Heart right ventricle (tissue), 16 donors: ENCODE measurements at regions not wholly inside any gene's neighbourhood (a gene's known extent, or its start where the extent isn't known, plus 50 kb on each side); places are given as distances from the start of the nearest gene placed in this dataset.

Experiments used
- ATAC-seq, 8 donors: fragments of 200-7000 bp; cut with Tn5 transposase; one replicate each; pipeline ENCODE4 v1.9.1; 2020; ENCODE audit warnings: mild to moderate bottlenecking in 8 of 8, moderate library complexity in 8 of 8, moderate number of reproducible peaks in 1 of 8
- DNase-seq, 2 donors: peaks; one replicate each; pipeline ENCODE4 v3.0.0-alpha.2; 2020
- H3K27ac ChIP-seq, 10 donors: fragments of 200-600 bp; sonication (generic) in 2 of 10; one replicate each; pipeline versions ENCODE4 v1.5.0 to v1.8.0; 2020 to 2022; ENCODE audit warnings: mild to moderate bottlenecking in 3 of 10
- H3K27me3 ChIP-seq, 7 donors: fragments of 200-600 bp; one replicate each; pipeline ENCODE4 v1.8.0; 2021 to 2022; ENCODE audit warnings: mild to moderate bottlenecking in 2 of 7
- H3K36me3 ChIP-seq, 9 donors: fragments of 200-600 bp; sonication (generic) in 1 of 9; one replicate each; pipeline versions ENCODE4 v1.5.0 to v1.8.0; 2020 to 2022; ENCODE audit warnings: mild to moderate bottlenecking in 2 of 9
- H3K4me1 ChIP-seq, 9 donors: fragments of 200-600 bp; sonication (generic) in 1 of 9; one replicate each; pipeline versions ENCODE4 v1.5.0 to v1.8.0; 2020 to 2022; ENCODE audit warnings: mild to moderate bottlenecking in 4 of 9
- H3K4me3 ChIP-seq, 10 donors: fragments of 200-600 bp; sonication (generic) in 2 of 10; one replicate each; pipeline versions ENCODE4 v1.5.0 to v1.8.0; 2020 to 2022; ENCODE audit warnings: mild to moderate bottlenecking in 7 of 10, moderate library complexity in 2 of 10
- H3K9me3 ChIP-seq, 11 donors: fragments of 200-600 bp in 10 of 11; sonication (generic) in 2 of 11; one replicate each; pipeline versions ENCODE4 v1.5.0 to v1.8.0; 2013 to 2022; ENCODE audit warnings: mild to moderate bottlenecking in 2 of 11, control low read depth in 1 of 11, moderate library complexity in 1 of 11
- CTCF ChIP-seq, 9 donors: fragments of 200-600 bp; sonication (generic) in 2 of 9; IDR thresholded peaks; one replicate each; pipeline versions ENCODE4 v1.5.0 to v1.8.0; 2021 to 2022; ENCODE audit warnings: antibody characterized with exemption in 9 of 9, mild to moderate bottlenecking in 5 of 9, moderate library complexity in 1 of 9
- WGBS, 2 donors: extraction: QIAGEN DNeasy Blood & Tissue Kit; methylation state at CpG; one replicate each; pipeline ENCODE4 v1.1.7; 2013; ENCODE audit warnings: inconsistent platforms in 1 of 2; 5-methylcytosine and 5-hydroxymethylcytosine counted together
- intact Hi-C, 10 donors: fragments of 100-400 bp; cut with DNase I; formaldehyde crosslinking; loops; one replicate each; pipeline versions ENCODE4 v1.11.1 to v1.14.2; 2022
- donor health status: Arrhythmogenic right ventricular cardiomyopathy.
- donor health status: ischemic (EF 13 %, LVEDD 7.1; RV severe dilation, severe dysfunction).
- donor health status: healthy with polysubstance abuse.
- donor health status: DM: no; HTN: yes; CAD: no.
- donor health status: DM: no; HTN: no; CAD: no.
- donor health status: ischemic (EF 25% LVEDD 6.9; RV normal size, moderate dysfunction).
- donor health status: ischemic (EF 25% LVEDD 5.7; RV mildly dilated, moderate dysfunction).
- donor health status: healthy.
- donor health status: DM: yes; HTN: yes; CAD: no.
- donor health status: Ischemic cardiomyopathy.
- donor health status: ischemic (EF 35%, LVEDD 5.7; RV mildly dilated, moderate dysfunction).
- donor health status: nonischemic (EF 11% LVEDD 7.7; RV severe dilation, severe dysfunction).
- donor health status: DM: yes; HTN: yes; CAD: no.
- donor health status: PGD.
- donor health status: ischemic (EF 29% LVEDD 5.4; RV normal size, mild dysfunction).
- donor health status: nonischemic (EF 23%, LVEDD 6.1; RV moderate dilation, normal function).

GRCh38 chr6:165222315-165223025, 86.9 kb downstream of the C6orf118 start:
- Histone ChIP-seq H3K4me1 (peaks cover 0 to 7% (median 0%) of the 10 kb centered on the region in 9 donors), H3K9me3 (no peaks in the 10 kb centered on the region), H3K27me3 (no peaks in the 10 kb centered on the region), H3K4me3 (no peak overlapping the region), H3K36me3 (no peaks in the 10 kb centered on the region), H3K27ac (no peak overlapping the region)
- 84 to 96% methylated on average over 5 of the region's 5 CpGs for WGBS, 2 donors
- no peak for DNase-seq
- TF ChIP-seq CTCF (IDR thresholded peaks at IDR 0.05), result no peak
- ATAC-seq, result no peak
- intact Hi-C loops, result no loop called here

GRCh38 chr6:165220045-165220444, 89.4 kb downstream of the C6orf118 start:
- Histone ChIP-seq H3K36me3 (no peaks in the 10 kb centered on the region), H3K27ac (no peak overlapping the region), H3K9me3 (peaks cover 0 to 4% (median 0%) of the 10 kb centered on the region in 11 donors), H3K27me3 (no peaks in the 10 kb centered on the region), H3K4me1 (peaks cover 0 to 7% (median 0%) of the 10 kb centered on the region in 9 donors), H3K4me3 (no peak overlapping the region)
- no peak for TF ChIP-seq CTCF (IDR thresholded peaks at IDR 0.05)
- ATAC-seq (no peak), DNase-seq (no peak)
- 32 to 36% methylated on average over 5 of the region's 5 CpGs for WGBS, 2 donors
- intact Hi-C loops, result no loop called here

- WGBS, 2 donors, result 55 to 60% methylated on average over 4 of the region's 4 CpGs
- intact Hi-C loops, result no loop called here
- no peak overlapping the region for H3K27ac ChIP-seq
- DNase-seq (no peak), ATAC-seq (no peak)
- no peaks in the 10 kb centered on the region for H3K36me3 ChIP-seq
- no peak for TF ChIP-seq CTCF (IDR thresholded peaks at IDR 0.05)
- H3K4me1 ChIP-seq, result peaks cover 0 to 7% (median 0%) of the 10 kb centered on the region in 9 donors
- no peak overlapping the region for H3K4me3 ChIP-seq
- H3K27me3 ChIP-seq, result no peaks in the 10 kb centered on the region
- H3K9me3 ChIP-seq, result peaks cover 0 to 6% (median 0%) of the 10 kb centered on the region in 11 donors
These were observed 89.8 kb downstream of the C6orf118 start for GRCh38 chr6:165219629-165220028.

GRCh38 chr6:165218829-165219228, 90.6 kb downstream of the C6orf118 start:
- Histone ChIP-seq H3K27ac (no peak overlapping the region), H3K27me3 (no peaks in the 10 kb centered on the region), H3K4me3 (no peak overlapping the region), H3K36me3 (no peaks in the 10 kb centered on the region), H3K4me1 (peaks cover 0 to 7% (median 0%) of the 10 kb centered on the region in 9 donors), H3K9me3 (peaks cover 0 to 6% (median 0%) of the 10 kb centered on the region in 11 donors)
- WGBS, 2 donors, result 54 to 55% methylated on average over 3 of the region's 3 CpGs
- DNase-seq, result no peak
- TF ChIP-seq CTCF (IDR thresholded peaks at IDR 0.05), result no peak
- no peak for ATAC-seq
- intact Hi-C loops, result no loop called here
